Suprapubic skin (tissue), 3 donors: ENCODE measurements at regions not wholly inside any gene's neighbourhood (a gene's known extent, or its start where the extent isn't known, plus 50 kb on each side); places are given as distances from the start of the nearest gene placed in this dataset.

ENCODE experiments used
- POLR2A ChIP-seq, 2 donors: fragments of 450-650 bp; IDR thresholded peaks; one replicate each; pipeline ENCODE4 v1.6.1; 2017; ENCODE audit warnings: antibody characterized with exemption in 2 of 2, mild to moderate bottlenecking in 2 of 2, moderate library complexity in 2 of 2
- TF ChIP-seq, protein P1 (sequence below), 2 donors: fragments of 200-600 bp in 1 of 2; fragments of 450-650 bp in 1 of 2; sonication (generic) in 1 of 2; IDR thresholded peaks; one replicate each; pipeline ENCODE4 v1.5.1; 2016 to 2019; ENCODE audit warnings: antibody characterized with exemption in 2 of 2, mild to moderate bottlenecking in 1 of 2, moderate library complexity in 1 of 2

DNA sequence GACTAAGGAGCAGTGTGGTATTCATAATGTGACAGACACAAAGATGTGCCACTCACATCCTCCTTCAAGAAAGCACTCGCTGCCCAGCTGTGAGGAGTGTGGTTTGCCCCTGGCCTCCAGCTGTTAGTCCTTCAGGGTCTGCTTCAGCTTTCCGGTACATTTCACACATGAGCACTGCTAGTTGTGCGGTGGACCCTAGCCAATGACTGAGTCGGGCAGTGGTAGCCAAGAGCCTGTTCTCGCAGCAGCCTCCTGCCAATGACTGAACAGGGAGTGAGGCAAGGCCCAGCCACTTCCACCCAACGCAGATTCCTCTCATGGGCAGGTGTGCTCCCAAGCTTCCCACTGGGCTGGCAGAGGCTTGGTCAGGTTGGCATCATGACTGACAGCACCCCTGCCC, 254.3 kb downstream of the RBM43 start:
- TF ChIP-seq, protein P1, sequence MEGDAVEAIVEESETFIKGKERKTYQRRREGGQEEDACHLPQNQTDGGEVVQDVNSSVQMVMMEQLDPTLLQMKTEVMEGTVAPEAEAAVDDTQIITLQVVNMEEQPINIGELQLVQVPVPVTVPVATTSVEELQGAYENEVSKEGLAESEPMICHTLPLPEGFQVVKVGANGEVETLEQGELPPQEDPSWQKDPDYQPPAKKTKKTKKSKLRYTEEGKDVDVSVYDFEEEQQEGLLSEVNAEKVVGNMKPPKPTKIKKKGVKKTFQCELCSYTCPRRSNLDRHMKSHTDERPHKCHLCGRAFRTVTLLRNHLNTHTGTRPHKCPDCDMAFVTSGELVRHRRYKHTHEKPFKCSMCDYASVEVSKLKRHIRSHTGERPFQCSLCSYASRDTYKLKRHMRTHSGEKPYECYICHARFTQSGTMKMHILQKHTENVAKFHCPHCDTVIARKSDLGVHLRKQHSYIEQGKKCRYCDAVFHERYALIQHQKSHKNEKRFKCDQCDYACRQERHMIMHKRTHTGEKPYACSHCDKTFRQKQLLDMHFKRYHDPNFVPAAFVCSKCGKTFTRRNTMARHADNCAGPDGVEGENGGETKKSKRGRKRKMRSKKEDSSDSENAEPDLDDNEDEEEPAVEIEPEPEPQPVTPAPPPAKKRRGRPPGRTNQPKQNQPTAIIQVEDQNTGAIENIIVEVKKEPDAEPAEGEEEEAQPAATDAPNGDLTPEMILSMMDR (IDR thresholded peaks at IDR 0.05), result no peak
- TF ChIP-seq POLR2A (IDR thresholded peaks at IDR 0.05), result no peak
